Loucy (cell line): ENCODE measurements at regions not wholly inside any gene's neighbourhood (a gene's known extent, or its start where the extent isn't known, plus 50 kb on each side); places are given as distances from the start of the nearest gene placed in this dataset.

ENCODE experiments used
- EZH2phosphoT487 ChIP-seq: fragments of 200-600 bp; IDR thresholded peaks from 2 replicates; pipeline ENCODE4 v1.6.1; 2018; ENCODE audit warnings: antibody characterized with exemption, mild to moderate bottlenecking, moderate library complexity, borderline replicate concordance
- TF ChIP-seq, protein P1 (sequence below): fragments of 200-600 bp; sonication (generic); conservative IDR thresholded peaks from 2 replicates; pipeline ENCODE4 v1.5.1; 2014; ENCODE audit warnings: mild to moderate bottlenecking, antibody characterized with exemption, low read length

DNA sequence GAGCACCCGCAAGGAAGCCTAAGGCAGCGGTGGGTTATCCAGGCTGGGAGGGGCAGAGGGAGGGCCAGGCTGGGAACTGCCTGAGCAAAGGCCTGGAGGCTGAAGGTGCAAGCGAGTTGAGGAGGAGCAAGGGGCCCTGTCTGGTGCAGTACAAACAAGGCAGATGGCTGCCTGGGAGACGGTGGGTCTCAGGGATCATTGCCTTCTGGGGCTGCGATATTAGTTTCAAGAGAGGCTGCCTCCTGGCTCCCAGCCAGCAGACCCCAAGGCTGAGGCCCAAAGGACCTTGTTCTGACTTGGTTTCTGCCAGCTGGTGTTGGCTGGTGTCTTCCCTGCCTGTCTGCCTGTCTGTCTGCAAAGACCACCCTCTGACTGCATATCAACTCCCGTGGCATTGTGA, 154.0 kb downstream of the IRF8 start:
- TF ChIP-seq, protein P1, sequence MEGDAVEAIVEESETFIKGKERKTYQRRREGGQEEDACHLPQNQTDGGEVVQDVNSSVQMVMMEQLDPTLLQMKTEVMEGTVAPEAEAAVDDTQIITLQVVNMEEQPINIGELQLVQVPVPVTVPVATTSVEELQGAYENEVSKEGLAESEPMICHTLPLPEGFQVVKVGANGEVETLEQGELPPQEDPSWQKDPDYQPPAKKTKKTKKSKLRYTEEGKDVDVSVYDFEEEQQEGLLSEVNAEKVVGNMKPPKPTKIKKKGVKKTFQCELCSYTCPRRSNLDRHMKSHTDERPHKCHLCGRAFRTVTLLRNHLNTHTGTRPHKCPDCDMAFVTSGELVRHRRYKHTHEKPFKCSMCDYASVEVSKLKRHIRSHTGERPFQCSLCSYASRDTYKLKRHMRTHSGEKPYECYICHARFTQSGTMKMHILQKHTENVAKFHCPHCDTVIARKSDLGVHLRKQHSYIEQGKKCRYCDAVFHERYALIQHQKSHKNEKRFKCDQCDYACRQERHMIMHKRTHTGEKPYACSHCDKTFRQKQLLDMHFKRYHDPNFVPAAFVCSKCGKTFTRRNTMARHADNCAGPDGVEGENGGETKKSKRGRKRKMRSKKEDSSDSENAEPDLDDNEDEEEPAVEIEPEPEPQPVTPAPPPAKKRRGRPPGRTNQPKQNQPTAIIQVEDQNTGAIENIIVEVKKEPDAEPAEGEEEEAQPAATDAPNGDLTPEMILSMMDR = no peak
- TF ChIP-seq EZH2phosphoT487 = no peak
